ENCODE measurements at regions not wholly inside any gene's neighbourhood (a gene's known extent, or its start where the extent isn't known, plus 50 kb on each side); places are given as distances from the start of the nearest gene placed in this dataset.

DNA sequence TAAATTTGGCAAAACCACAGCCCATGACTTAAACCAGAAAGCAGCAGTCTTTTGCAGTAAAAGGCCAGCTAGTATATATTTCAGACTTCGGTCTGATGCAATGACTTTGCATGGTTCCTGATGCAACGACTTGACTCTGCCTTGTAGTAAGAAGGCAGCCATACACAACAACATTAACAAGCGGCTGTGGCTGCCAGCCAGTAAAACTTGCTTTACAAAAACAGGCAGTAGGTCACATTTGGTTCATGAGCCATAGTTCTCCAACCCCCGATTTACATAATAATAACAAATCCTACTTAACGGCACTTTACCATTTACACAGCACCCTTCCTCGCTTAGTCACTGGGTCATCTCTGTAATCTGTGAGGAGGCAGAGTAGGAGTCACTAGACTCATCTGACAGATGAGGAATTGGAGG is 410.3 kb downstream of the LRATD1 start:
- DNase-seq (ENCODE audit: low read depth in 2 of 2): no peak

DNA sequence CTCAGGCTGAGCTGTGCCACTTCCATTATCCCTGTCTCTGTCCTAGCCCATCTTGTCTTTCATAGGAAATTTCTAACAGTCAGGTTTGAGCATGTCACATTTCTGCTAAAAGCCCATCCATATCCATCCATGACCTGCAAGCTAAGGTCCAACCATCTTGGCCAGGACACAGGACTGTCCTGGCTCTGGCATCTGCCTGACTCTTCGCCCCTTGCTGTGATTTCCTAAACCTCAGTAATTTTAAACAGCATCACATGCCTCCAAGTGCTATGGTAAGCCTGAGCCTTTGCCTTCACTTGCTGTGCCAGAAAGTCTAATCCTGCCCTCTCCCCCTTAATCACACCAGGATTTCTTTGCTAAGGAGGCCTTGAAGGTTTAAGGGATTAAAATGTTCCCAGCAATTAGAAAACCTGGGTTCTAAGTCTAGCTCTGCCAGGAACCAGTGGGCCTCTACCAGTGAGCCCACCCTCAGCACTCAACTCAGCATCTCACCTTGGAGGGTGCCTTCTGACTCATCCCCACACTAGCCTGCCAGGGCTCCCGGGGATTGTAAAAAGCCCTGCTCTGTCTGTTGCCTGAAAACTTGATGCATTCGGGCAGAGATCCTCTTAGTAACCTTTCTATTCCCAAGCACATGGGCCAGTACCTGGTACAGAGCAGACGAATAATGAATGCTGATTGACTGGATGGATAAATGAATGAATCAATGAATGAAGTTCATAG is 411.0 kb downstream of the LRATD1 start:
- no peak for DNase-seq (ENCODE audit: low read depth in 2 of 2)

DNA sequence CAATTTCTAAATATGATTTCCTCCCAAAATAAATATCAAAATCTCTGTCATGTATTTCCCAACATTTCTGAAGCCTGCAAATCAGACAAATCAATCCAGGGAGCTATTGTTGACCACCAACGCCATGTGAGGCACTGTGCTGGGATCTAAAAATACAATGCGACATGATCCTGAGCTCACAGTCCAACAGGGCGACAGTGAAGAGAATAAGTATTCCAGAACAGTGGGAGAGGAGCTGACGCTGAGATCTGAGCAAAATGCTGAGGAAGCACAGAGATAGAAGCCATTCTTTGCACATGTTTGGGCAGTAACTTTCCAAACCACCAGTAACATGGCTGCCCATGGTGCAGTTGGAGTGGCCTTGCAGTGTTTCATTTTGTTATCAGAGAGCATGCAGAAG is 412.5 kb downstream of the LRATD1 start:
- DNase-seq (ENCODE audit: low read depth in 2 of 2): no peak

DNA sequence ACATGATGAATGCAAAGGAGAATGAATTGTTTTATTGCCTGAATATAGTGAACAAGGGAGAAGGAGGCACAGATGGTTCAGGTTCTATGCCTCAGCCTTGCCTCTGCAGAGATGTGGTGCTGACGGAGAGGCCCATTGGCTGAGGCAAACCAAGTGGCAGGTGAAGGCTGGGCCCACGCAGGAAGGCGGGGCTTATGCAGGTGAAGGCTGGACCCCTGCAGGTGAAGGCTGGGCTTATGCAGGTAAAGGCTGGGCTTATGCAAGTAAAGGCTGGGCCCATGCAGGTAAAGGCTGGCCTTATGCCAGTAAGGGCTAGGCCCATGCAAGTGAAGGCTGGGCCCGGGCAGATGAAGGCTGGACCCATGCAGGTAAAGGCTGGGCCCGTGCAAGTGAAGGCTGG is 414.7 kb downstream of the LRATD1 start:
- no peak for DNase-seq (ENCODE audit: low read depth in 2 of 2)

DNA sequence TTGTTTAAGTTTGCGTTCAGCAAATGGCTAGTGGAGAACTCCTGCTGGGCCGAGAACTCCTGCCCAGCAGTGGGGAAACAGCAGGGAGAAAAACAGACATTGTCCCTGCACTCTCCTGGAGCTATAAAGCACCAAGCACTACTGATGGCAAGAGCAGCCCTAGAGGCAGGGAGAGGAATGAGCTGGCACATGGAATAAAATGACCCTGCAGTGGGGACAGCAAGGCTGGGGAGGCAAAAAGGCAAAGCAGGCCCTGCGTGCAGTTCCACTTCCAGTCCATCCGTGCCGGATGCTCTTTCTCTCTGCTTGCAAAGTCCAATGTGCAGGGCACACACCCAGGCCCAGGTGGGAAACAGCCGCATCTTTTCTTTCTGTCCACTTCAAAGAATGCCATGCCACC is 415.5 kb downstream of the LRATD1 start:
- DNase-seq (ENCODE audit: low read depth in 2 of 2): no peak

DNA sequence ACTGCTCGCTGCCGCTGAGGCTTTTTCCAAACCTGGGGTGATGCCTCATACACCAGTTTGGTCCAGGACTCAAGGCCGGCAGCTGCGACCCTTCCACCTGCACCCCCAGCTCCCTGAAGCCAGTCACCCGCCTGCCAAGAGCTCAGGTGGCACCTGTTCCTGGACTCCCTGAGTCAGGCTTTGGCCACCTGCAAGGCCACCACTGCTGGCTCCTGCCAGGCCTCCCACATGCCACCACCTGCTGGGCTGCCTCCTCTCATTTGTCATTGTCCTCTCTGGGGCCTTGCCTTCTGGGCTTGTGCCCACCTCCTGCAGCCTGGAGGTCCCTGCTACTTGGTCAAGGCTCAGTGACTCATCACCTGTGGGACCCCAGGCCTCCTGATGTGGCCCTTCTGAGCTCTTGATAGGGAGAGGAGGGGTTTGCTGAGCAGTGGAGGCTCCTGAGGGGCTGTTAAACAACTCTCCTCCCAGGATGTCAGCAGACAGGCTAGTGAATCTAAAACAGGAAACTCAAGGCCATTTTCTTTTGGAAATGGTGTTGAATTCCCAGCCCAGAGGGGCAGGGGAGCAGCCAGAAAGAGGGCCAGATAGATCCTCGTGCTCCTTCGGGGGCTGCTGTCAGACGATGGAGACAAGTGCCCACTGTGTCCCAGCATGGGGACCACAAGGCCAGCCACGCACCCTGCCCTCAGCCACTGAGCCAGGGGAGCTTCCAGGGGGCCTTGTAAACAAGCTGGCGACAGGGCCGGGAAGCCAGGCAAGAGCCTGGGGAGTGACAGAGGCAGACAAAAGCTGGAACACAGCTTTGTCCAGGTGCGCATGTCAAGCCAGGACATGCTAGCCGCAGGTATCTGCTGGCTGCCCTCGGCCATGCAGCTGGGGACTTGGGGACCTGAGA is 416.8 kb downstream of the LRATD1 start:
- no peak for DNase-seq (ENCODE audit: low read depth in 2 of 2)

DNA sequence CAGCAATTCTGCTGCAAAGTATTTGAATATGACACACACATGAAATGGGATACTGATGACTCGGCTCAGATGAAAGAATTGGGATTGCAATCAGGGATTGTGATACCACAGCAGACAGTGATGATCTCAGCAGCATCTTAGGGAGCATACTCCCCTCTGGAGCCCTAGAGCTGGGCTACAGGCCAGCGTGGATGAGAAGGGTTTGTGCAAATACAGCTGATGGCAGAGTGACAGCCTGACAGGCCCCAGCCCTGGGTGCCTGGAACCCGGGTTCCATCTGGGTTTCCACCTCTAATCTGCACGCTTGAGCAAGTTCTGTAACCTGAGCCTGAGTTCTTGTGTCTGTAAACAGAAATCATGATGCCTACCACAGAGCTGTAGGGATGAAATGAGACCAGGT is 418.0 kb downstream of the LRATD1 start:
- DNase-seq (ENCODE audit: low read depth in 2 of 2): no peak

DNA sequence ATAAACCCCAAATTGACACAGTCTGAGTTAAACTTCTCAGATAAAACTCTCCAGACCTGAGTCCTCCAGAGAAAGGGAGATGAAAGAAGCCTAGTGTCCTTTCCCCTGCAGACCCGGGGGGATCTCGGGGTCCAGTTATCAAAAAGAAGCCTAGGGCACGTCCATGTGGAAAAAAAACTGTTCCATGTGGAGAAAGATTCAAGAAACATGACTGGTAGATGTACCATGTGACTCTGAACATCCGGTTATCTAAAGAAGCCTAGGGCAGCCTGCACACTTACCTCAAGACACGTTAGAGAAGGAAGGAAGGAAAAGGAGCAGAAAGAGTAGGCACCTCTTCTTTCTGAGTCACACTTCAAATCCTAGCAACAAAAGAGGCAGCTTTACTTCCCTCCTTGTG is 421.0 kb downstream of the LRATD1 start:
- DNase-seq (ENCODE audit: low read depth in 2 of 2): no peak

DNA sequence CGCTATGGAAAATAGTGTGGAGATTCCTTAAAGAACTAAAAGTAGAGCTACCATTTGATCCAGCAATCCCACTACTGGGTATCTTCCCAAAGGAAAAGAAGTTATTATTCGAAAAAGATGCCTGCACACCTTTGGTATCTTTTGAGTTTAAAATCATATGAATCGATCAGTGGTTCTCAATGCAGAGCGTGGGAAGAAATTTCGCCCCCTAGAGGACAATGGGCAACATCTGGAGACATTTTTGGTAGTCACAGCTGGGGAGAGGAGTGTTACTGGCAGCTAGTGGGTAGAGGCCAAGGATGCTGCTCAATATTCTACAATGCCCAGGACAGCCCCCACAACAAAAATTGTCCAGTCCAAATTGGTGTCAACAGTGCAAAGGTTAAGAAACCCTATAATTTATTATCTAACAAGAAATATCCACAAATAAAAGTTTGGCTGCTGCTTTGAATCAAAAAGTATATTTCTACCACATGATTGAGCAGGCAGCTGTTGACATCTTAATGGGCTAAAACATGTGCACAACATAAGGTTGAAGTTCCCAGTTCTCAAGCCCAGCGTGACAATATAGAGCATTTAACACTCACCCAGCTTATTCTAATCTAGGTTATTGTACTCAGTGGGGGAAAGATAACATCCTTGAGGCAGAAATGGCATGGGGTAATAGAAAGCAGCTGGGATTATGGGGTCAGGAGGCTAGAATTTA is 425.7 kb downstream of the LRATD1 start:
- DNase-seq (ENCODE audit: low read depth in 2 of 2): no peak

DNA sequence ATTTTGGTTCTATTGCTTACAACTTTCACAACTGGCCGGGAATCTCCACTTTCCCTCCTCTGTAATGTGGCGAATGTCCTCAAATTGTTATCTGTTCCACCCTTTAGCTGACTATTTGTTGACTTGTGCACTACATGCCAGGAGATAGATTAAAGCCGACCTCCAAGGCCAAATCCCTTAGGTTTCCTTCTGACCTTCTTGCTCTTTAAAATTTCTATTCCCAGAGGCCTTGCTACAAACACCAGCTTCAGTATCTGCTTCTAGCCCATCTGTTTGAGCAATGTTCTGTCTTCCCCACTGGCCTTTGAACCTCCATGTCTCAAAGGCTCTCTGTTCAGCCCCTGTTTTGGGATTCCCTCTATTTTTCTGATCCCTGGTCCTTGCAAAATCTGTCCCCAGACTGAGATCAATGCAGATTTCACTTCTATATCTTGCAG is 426.2 kb downstream of the LRATD1 start:
- no peak for DNase-seq (ENCODE audit: low read depth in 2 of 2)

DNA sequence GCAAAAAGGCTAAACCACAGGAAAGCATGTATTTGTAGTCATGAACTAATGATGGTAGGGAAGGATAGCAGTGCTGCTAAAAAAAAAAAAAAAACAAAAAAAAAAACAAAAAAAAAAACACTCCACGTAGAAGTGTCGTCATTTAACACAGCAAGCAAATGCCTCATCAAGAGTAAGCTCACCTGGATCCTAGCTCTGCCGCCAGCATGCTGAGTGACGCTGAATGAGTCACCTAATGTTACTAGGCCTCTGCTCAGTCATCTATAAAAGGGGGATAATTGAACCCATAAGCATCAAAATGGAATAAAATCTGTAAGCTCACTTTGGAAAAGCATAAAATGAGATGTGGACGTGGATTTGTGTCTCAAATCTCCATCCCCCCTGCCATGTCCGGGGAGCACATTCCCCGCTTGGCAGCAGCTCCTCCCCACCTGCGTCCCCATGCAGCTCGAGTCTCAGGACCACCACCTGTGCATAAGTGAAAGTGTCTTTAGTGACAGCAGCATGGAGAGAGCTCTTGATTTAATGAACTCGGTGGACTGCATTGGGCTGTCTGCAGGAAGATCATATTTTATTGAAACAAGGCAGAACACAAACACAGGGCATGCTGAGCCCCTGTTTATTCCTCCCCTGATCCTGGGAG is 427.5 kb downstream of the LRATD1 start:
- no peak for DNase-seq (ENCODE audit: low read depth in 2 of 2)

DNA sequence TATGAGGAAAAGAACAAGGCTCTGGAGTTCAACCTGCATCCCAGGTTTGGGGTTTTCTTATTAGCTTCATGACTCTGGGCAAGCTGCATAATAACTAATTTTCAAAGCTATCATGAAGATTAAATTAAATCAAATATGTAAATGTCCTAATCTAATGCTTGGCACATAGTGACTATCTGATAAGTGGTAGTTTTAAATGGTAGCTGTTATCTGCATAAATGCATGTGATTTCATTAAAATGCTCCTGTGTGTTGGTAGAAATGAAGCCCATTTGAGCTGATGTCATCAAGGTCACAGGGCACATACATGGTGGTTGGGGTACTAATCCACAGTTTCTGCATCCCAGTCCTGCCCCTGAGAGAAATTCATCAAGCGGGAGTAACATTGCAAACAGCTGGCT is 428.8 kb downstream of the LRATD1 start:
- no peak for DNase-seq (ENCODE audit: low read depth in 2 of 2)

DNA sequence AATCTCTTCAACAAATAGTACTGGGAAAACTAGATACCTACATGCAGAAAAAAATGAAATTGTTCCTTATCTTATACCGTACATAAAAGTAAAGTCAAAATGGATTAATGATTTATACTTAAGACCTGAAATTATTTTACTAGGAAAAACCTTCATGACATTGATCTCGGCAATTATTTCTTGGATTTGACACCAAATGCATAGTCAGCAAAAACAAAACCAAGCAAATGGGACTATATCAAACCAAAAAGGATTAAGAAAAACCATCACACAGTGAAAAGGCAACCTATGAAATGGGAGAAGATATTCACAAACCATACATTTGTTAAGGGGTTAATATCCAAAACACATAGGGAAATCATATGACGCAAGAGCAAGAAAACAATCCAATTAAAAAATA is 433.6 kb downstream of the LRATD1 start:
- DNase-seq (ENCODE audit: low read depth in 2 of 2): no peak

DNA sequence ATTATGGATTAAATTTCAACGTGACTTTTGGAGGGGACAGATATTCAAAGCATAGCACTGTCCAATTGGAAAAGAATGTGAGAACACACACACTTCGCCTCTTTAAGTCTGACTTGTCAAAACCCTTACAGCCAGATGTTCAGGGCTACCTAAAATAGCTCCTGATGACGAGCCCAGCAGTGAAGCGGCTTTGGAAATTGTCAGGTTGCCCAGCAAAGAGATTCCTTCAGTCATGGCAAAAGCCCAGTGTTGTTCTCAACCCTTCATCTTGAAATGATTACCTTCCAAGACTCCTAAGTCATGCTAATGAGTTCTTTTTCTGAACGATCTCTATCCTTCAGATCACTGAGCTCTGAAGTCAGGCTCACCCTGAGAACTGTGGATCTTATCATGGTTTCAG is 436.6 kb downstream of the LRATD1 start:
- no peak for DNase-seq (ENCODE audit: low read depth in 2 of 2)

DNA sequence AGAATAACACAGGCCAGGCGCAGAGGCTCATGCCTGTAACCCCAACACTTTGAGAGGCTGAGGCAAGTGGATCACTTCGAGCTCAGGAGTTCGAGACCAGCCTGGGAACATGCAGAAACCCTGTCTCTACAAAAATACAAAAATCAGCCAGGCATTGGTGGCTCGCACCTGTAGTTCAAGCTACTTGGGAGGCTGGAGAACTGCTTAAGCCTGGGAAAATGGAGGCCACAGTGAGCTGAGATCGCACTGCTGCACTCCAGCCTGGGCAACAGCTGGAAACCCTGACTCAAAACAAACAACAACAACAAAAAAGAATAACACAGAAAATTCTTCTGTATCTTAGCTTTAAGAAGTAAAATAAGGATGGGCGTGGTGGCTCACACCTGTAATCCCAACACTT is 440.3 kb downstream of the LRATD1 start:
- DNase-seq (ENCODE audit: low read depth in 2 of 2): no peak

DNA sequence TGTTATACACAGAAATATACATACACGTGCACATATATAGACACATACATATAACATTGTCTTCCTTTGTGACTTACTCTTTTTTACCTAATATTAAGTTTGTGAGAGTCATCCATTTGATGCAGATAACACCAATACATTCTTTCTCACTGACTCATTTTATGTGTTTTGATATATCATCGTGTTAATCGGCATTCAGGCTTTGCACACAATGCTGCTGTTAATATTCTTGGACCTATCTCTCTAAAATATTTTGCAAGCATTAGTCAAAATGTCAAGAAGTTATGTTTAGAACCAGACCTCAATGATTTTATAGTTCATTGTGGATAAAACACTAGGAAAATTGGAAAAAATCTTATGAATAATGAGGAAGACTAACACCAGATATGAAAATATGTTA is 441.1 kb downstream of the LRATD1 start:
- no peak for DNase-seq (ENCODE audit: low read depth in 2 of 2)

DNA sequence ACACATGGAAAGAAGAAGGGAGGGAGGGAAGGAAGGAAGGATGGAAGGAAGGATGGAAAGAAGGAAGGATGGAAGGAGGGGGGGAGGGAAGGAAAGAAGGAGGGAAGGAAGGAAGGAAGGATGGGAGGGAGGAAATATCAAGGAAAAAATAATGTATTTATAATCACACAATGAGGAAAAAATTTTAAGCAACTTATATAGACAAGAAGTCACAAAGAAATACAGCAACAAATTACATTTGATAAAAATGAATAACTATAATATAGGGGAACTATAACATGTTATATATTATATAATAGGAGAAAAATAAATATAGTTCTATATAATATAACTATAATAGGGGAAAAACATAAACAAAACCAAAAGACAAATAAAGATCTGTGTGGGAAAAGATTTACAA is 441.8 kb downstream of the LRATD1 start:
- DNase-seq (ENCODE audit: low read depth in 2 of 2): no peak

DNA sequence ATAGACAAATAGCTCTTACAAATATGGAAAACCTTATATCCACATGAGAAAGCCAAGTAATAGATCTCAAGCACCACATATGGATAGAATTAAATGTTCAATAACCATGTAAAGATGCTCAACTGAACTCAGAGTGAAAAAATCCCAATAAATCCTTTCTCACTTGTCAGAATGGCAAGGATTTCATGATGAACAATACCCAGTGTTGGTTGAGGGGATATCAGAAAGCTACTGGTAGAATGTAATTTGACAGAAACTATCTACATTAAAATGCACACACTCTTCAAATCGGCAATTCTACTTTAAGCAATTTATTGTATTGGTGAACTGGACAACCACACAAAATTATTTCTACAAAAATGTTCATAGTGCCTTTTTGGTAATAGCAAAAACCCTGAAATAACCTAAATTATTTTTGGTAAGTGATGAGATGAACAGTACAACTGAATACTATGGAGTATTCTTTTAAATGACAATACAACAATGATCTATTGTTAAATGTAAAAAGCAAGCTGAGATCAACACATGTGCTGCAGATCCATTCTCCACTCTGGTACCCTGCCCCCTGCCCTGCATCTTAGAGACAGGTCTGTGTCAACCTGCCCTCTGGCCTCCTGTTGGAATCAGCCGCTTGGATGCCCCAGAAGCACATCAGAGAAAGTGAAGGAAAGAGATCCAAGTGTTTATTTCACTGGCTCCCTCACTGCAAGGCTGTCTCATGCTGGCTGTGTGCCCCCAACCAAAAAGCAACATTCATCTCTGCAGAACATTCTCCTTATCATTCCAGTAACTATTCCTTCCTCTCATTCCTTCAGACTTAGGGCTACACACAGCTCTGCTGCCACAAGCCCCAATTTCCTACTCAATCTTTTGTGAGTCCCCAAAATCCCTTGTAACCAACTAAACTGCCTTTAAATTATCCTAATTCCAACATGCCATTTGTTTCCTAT is 442.5 kb downstream of the LRATD1 start:
- no peak for DNase-seq (ENCODE audit: low read depth in 2 of 2)

DNA sequence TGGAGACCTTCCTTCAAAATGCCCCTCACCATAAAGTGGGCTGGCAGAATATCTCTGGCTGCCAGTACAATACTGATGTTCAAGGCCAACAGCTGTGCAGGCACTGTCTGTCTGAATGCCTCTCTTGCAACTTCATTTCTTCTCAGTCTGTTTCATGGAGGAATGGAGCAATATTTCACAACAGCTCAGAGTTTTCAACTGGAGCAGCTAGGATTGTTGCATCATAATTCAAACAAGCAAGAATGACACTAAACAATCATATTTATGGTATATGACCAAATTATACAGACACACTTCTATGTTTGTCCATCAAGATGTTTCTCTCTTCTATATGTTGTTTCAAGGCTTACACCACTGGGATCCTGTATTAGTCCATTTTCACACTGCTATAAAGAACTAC is 444.2 kb downstream of the LRATD1 start:
- no peak for DNase-seq (ENCODE audit: low read depth in 2 of 2)

DNA sequence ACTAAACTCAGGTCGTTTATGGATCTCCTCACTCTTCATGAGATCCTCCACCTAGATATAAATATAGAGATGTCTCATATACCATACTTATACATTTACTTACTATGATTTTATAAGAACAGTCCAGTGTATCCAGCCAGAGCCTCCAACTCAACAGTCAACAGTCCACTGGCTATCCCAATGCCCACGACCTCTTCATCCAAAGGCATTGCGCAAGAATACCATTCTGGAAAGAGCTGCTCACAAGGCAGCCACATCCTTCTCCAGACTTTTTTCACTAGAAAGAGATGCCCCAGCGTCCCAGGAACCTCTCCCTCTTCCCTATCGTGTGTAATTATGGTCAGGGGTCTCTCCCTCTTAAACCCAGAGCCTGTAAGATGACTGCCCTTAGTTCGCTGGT is 448.8 kb downstream of the LRATD1 start:
- DNase-seq (ENCODE audit: low read depth in 2 of 2): no peak

Data from dermis microvascular lymphatic vessel endothelial cell (primary cell).